ENCODE measurements at regions not wholly inside any gene's neighbourhood (a gene's known extent, or its start where the extent isn't known, plus 50 kb on each side); places are given as distances from the start of the nearest gene placed in this dataset.

- DNase-seq (ENCODE audit: low spot score), result no peak
- H3K27ac ChIP-seq (ENCODE audit: low read depth, low read length, poor library complexity, severe bottlenecking), result no peak overlapping the region
- no peaks in the 10 kb centered on the region for H3K79me2 ChIP-seq (ENCODE audit: insufficient read depth, low read depth, low read length)
- no peak overlapping the region for H3K4me2 ChIP-seq (ENCODE audit: low read length)
- no peaks in the 10 kb centered on the region for H3K9me2 ChIP-seq (ENCODE audit: insufficient read depth, low read length)
- no TSS peak for BruUV-seq (replicated peaks)
- ChIA-PET CTCF (ENCODE audit: unreplicated experiment) (no interaction called here), POLR2A (no interaction called here)
- TF ChIP-seq EZH2phosphoT487 (IDR thresholded peaks at IDR 0.05; ENCODE audit: borderline replicate concordance, low read depth, low read length), result no peak
- H4K20me1 ChIP-seq (ENCODE audit: insufficient read depth, low read length), result no peaks in the 10 kb centered on the region
- H3K4me1 ChIP-seq (ENCODE audit: insufficient read depth, low read length, poor library complexity, severe bottlenecking), result no peaks in the 10 kb centered on the region
- H2AFZ ChIP-seq (ENCODE audit: low read length), result no peak overlapping the region
- no peaks in the 10 kb centered on the region for H3K9me3 ChIP-seq (ENCODE audit: low read length)
- intact Hi-C loops (cut with micrococcal nuclease; ENCODE audit: unreplicated experiment), result no loop called here
- no peaks in the 10 kb centered on the region for H3K36me3 ChIP-seq (ENCODE audit: insufficient read depth, low read length)
- no peak overlapping the region for H3K4me3 ChIP-seq (ENCODE audit: low read depth, low read length, poor library complexity, severe bottlenecking)
Measured at GRCh38 chr9:120137186-120137840, 442.7 kb downstream of the CDK5RAP2 start.

- BruUV-seq (replicated peaks), result no TSS peak
Measured at GRCh38 chr9:120136696-120137095, 443.3 kb downstream of the CDK5RAP2 start.

GRCh38 chr9:120117081-120117480 is 462.9 kb downstream of the CDK5RAP2 start:
- H3K9me3 ChIP-seq (ENCODE audit: low read length), result no peaks in the 10 kb centered on the region
- intact Hi-C loops (cut with micrococcal nuclease; ENCODE audit: unreplicated experiment), result no loop called here
- ChIA-PET CTCF (ENCODE audit: unreplicated experiment) (no interaction called here), POLR2A (no interaction called here)
- H3K9me2 ChIP-seq (ENCODE audit: insufficient read depth, low read length), result no peaks in the 10 kb centered on the region
- no peak for DNase-seq (ENCODE audit: low spot score)
- H3K4me1 ChIP-seq (ENCODE audit: insufficient read depth, low read length, poor library complexity, severe bottlenecking), result no peaks in the 10 kb centered on the region
- H3K79me2 ChIP-seq (ENCODE audit: insufficient read depth, low read depth, low read length), result no peaks in the 10 kb centered on the region
- H2AFZ ChIP-seq (ENCODE audit: low read length), result no peak overlapping the region
- TF ChIP-seq CTCF (conservative IDR thresholded peaks at IDR 0.05; ENCODE audit: low read length), result no peak
- no peak for TF ChIP-seq EZH2phosphoT487 (IDR thresholded peaks at IDR 0.05; ENCODE audit: borderline replicate concordance, low read depth, low read length)
- no peak overlapping the region for H3K27ac ChIP-seq (ENCODE audit: low read depth, low read length, poor library complexity, severe bottlenecking)
- BruUV-seq (replicated peaks), result no TSS peak
- H4K20me1 ChIP-seq (ENCODE audit: insufficient read depth, low read length), result no peaks in the 10 kb centered on the region
- H3K4me2 ChIP-seq (ENCODE audit: low read length), result no peak overlapping the region
- no peaks in the 10 kb centered on the region for H3K36me3 ChIP-seq (ENCODE audit: insufficient read depth, low read length)
- H3K4me3 ChIP-seq (ENCODE audit: low read depth, low read length, poor library complexity, severe bottlenecking), result no peak overlapping the region

More at GRCh38 chr9:120136696-120137095, 443.3 kb downstream of the CDK5RAP2 start:
- intact Hi-C loops (cut with micrococcal nuclease; ENCODE audit: unreplicated experiment), result no loop called here
- Histone ChIP-seq H3K79me2 (ENCODE audit: insufficient read depth, low read depth, low read length) (no peaks in the 10 kb centered on the region), H3K9me2 (ENCODE audit: insufficient read depth, low read length) (no peaks in the 10 kb centered on the region), H3K27ac (ENCODE audit: low read depth, low read length, poor library complexity, severe bottlenecking) (no peak overlapping the region), H3K36me3 (ENCODE audit: insufficient read depth, low read length) (no peaks in the 10 kb centered on the region), H4K20me1 (ENCODE audit: insufficient read depth, low read length) (no peaks in the 10 kb centered on the region), H3K4me1 (ENCODE audit: insufficient read depth, low read length, poor library complexity, severe bottlenecking) (no peaks in the 10 kb centered on the region), H3K4me2 (ENCODE audit: low read length) (no peak overlapping the region), H3K4me3 (ENCODE audit: low read depth, low read length, poor library complexity, severe bottlenecking) (no peak overlapping the region), H2AFZ (ENCODE audit: low read length) (no peak overlapping the region), H3K9me3 (ENCODE audit: low read length) (no peaks in the 10 kb centered on the region)
- no peak for TF ChIP-seq CTCF (conservative IDR thresholded peaks at IDR 0.05; ENCODE audit: low read length)
- no peak for TF ChIP-seq EZH2phosphoT487 (IDR thresholded peaks at IDR 0.05; ENCODE audit: borderline replicate concordance, low read depth, low read length)
- POLR2A ChIA-PET, result no interaction called here
- no peak for DNase-seq (ENCODE audit: low spot score)
- CTCF ChIA-PET (ENCODE audit: unreplicated experiment), result interaction anchor here (0.6 kb wide), 1 partner anchor 198 kb away, joined by 3 read pairs; no protein-coding TSS in a partner anchor

Data from OCI-LY7 (cell line).